Large intestine (tissue), 3 donors: ENCODE measurements at regions not wholly inside any gene's neighbourhood (a gene's known extent, or its start where the extent isn't known, plus 50 kb on each side); places are given as distances from the start of the nearest gene placed in this dataset.
"Not testable (repeated sequence)": the region's sequence is repeated elsewhere in the genome, so short reads cannot be mapped to it uniquely, and the experiment has no call there.

ENCODE experiments used
- DNase-seq, 2 donors: peaks; one replicate each; pipeline versions ENCODE4 v3.0.0 to v3.0.0-alpha.2; 2013
- H3K27ac ChIP-seq: one replicate; pipeline ENCODE4 v1.5.1; 2013; ENCODE audit warnings: low read length
- H3K27me3 ChIP-seq: 2 replicates; pipeline ENCODE4 v1.6.1; 2013; ENCODE audit warnings: low read length; ENCODE audit not compliant: control insufficient read depth, insufficient read depth
- H3K36me3 ChIP-seq: 2 replicates; pipeline ENCODE4 v1.6.1; 2013; ENCODE audit warnings: low read length; ENCODE audit not compliant: control insufficient read depth, insufficient read depth
- H3K4me1 ChIP-seq: one replicate; pipeline ENCODE4 v1.6.1; 2013; ENCODE audit warnings: low read length; ENCODE audit not compliant: control insufficient read depth, insufficient read depth
- H3K4me3 ChIP-seq: one replicate; pipeline ENCODE4 v1.5.1; 2013; ENCODE audit warnings: low read length
- H3K9me3 ChIP-seq: one replicate; pipeline ENCODE4 v1.6.1; 2013; ENCODE audit warnings: mild to moderate bottlenecking, low read depth, low read length, moderate library complexity; ENCODE audit not compliant: control insufficient read depth
- WGBS: methylation state at CpG from one replicate; pipeline ENCODE4 v1.1.5; 2013; ENCODE audit warnings: low lambda C conversion rate; ENCODE audit not compliant: insufficient coverage; 5-methylcytosine and 5-hydroxymethylcytosine counted together

DNA sequence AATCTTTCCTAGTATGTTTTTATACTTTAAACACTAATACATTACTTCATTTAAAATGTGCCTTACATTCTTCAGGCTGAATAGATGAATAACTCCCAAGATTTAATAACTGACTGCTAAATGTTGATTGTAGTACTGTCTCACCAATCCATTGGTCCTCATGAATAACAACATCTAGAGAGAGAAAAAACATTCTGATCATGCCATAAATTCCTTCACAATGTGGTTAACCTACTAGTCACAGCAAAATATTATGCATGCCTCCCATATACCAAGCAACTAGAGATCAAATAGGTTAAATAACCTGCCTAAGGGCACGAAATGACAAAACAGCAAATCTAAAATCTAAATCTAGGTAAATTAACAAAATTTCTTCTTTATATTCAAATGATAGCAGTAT, 66.2 kb downstream of the SYT15 start:
- H3K4me1 ChIP-seq, DNase-seq, H3K27me3 ChIP-seq, H3K9me3 ChIP-seq, H3K4me3 ChIP-seq, H3K36me3 ChIP-seq, H3K27ac ChIP-seq: not testable (repeated sequence)
- no CpG with 5 or more reads among the region's 1 CpG for WGBS

DNA sequence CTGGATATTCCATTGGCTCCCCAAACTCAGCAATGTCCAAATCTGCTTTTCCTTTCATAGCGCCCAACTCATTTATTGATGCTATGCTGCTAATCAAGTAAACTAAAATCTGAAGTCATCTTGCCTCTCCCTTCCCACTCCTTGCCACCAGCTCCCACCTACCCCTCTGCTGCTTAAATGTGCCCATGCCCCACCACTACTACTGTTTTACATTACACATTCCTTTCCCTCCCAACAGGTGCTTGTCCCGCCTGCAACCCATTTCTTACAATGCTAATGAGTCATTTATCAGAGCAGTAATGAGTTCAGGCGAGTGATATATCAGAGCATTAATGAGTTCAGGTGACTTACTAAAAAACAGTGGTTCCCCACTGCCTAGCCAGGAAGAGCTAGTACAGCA, 67.2 kb downstream of the SYT15 start:
- H3K27ac ChIP-seq, DNase-seq, H3K27me3 ChIP-seq, H3K36me3 ChIP-seq, H3K4me3 ChIP-seq, H3K9me3 ChIP-seq, H3K4me1 ChIP-seq: not testable (repeated sequence)
- no CpG with 5 or more reads among the region's 3 CpGs for WGBS

DNA sequence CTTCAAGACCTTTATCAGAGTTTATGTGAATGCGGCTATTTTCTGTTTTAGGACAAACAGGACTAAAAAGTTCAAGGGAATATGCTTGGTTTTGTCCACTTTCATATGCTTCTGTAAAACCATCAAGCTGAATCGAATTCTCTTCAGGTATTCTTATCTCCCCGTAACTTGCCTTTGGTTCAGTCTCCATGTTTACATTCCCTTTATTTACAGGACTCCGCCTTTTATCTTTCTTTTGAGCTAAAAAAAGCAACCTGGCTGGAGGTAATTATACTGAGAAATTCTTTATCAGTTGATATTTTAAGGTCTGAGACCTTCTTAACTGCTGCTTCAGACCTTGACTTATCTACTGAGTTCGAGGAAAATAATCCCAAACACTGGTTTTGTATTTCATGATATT, 72.0 kb downstream of the SYT15 start:
- WGBS, result no CpG with 5 or more reads among the region's 5 CpGs
- H3K36me3 ChIP-seq, H3K9me3 ChIP-seq, H3K4me3 ChIP-seq, H3K27ac ChIP-seq, H3K4me1 ChIP-seq, H3K27me3 ChIP-seq, DNase-seq: not testable (repeated sequence)

GRCh38 chr10:46657437-46657836, 78.5 kb downstream of the SYT15 start:
- WGBS, result no CpG with 5 or more reads among the region's 3 CpGs
- H3K27me3 ChIP-seq, H3K27ac ChIP-seq, H3K9me3 ChIP-seq, H3K4me3 ChIP-seq, H3K4me1 ChIP-seq, DNase-seq, H3K36me3 ChIP-seq: not testable (repeated sequence)

DNA sequence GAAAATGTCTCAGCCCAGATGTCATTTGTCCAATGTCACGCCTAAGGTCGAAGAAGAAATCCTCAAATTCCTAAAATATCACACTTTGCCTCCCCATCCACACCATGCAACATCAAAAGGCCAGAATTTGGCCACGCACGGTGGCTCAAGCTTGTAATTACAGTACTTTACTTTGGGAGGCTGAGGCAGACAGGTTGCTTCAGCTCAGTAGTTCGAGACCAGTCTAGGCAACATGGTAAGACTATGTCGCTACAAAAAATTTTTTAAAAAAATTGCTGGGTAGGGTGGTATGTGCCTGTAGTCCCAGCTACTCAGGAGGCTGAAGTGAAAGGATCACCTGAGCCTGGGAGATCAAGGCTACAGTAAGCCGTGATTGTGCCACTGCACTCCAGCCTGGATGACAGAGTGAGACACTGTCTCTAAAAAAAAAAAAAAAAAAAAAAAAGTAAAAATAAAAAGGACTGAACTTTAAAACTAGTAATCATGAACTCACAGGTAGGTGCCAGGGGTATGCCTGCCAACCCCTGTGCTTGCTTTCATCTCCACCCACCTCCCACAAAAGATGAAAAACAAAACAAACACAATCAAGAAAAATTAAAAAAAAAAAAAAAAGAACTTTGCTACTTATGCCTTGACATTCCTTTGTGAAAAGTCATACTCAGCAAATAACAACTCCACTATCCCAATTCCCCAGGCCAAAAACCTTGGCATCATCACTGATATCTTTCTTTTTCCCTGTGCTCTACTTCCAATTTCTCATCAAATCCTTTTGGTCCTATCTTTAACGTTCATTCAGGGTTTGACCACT, 81.3 kb downstream of the SYT15 start:
- not testable (repeated sequence) for H3K9me3 ChIP-seq, H3K27ac ChIP-seq, H3K27me3 ChIP-seq, DNase-seq, H3K4me3 ChIP-seq, H3K4me1 ChIP-seq, H3K36me3 ChIP-seq
- 20% methylated on average over 1 of the region's 8 CpGs for WGBS

GRCh38 chr10:46660835-46661164, 81.9 kb downstream of the SYT15 start:
- not testable (repeated sequence) for H3K27ac ChIP-seq, DNase-seq, H3K4me1 ChIP-seq, H3K4me3 ChIP-seq, H3K36me3 ChIP-seq, H3K9me3 ChIP-seq, H3K27me3 ChIP-seq

DNA sequence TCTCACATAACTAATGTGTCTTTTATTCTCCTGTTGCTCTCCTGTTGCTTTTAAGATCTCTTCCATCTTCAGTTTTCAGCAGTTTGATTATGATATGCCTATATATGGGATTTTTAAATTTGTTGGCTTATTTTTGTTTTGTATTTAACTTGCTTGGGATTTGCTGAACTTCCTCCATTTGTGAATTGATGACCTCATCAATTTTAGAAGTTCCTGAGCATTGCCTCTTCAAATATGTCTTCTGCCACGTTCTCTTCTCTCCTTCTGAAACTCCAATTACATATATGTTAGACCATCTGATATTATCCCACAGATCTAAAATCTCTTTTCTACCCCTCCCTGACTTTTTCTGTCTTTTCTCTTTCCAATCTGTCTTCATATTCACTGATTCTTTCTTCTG, 86.6 kb downstream of the SYT15 start:
- not testable (repeated sequence) for H3K27me3 ChIP-seq, H3K4me3 ChIP-seq, H3K36me3 ChIP-seq, DNase-seq, H3K4me1 ChIP-seq, H3K9me3 ChIP-seq, H3K27ac ChIP-seq
- WGBS, result no CpG with 5 or more reads among the region's 1 CpG

DNA sequence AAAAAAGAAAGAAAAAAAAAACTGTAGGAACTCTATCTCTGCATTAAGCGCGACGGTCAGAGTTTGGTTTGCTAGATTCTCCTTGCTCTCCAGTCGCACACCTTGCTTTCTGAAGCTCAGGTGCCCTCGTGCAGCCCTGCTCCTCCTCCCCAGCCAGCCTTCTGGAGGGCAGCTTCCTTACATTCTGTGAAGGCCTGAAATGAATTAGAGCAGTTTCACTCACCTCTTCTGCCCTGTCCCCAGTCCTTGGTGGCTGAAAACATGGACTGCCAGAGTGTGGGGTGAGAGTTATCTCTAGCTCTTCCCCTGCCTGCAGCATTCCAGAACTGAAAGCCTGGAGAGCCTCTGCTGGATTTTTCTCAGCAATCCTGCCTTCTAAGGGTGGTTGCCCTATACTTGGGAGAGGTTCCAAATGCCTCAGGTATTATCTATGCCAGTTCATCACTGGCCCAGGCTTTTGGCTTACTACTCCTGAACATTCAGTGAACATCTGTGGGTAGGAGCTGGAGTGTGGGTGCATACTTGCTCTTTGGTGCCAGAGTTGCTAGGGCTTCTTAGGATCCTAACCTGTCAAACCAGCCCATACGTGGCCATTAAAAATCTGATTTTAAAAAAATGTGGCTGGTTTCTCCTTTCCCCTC, 89.5 kb downstream of the SYT15 start:
- not testable (repeated sequence) for H3K36me3 ChIP-seq, H3K27ac ChIP-seq, H3K9me3 ChIP-seq, H3K27me3 ChIP-seq, DNase-seq, H3K4me3 ChIP-seq, H3K4me1 ChIP-seq
- WGBS, result no CpG with 5 or more reads among the region's 6 CpGs

GRCh38 chr10:46677836-46678435, 99.0 kb downstream of the SYT15 start:
- DNase-seq, H3K4me3 ChIP-seq, H3K9me3 ChIP-seq, H3K27ac ChIP-seq, H3K4me1 ChIP-seq, H3K36me3 ChIP-seq, H3K27me3 ChIP-seq: not testable (repeated sequence)
- no CpG with 5 or more reads among the region's 8 CpGs for WGBS

- H3K4me1 ChIP-seq, H3K4me3 ChIP-seq, DNase-seq, H3K36me3 ChIP-seq, H3K27ac ChIP-seq, H3K27me3 ChIP-seq, H3K9me3 ChIP-seq: not testable (repeated sequence)
- no CpG with 5 or more reads among the region's 2 CpGs for WGBS
These were observed 112.5 kb downstream of the SYT15 start for GRCh38 chr10:46691397-46691796.

GRCh38 chr10:46693218-46693617, 114.3 kb downstream of the SYT15 start:
- DNase-seq, H3K4me3 ChIP-seq, H3K27me3 ChIP-seq, H3K36me3 ChIP-seq, H3K4me1 ChIP-seq, H3K9me3 ChIP-seq, H3K27ac ChIP-seq: not testable (repeated sequence)
- no CpG with 5 or more reads among the region's 2 CpGs for WGBS
